HCT116 (cell line): ENCODE measurements at regions not wholly inside any gene's neighbourhood (a gene's known extent, or its start where the extent isn't known, plus 50 kb on each side); places are given as distances from the start of the nearest gene placed in this dataset.

ENCODE experiments used
- CBX3 ChIP-seq: IDR thresholded peaks from 2 replicates; pipeline ENCODE4 v1.6.1; 2012; ENCODE audit warnings: low read depth
- CTCF ChIP-seq, 3 experiments: fragments of 200-600 bp in 1 of 3; sonication (generic) in 1 of 3; IDR thresholded peaks in 2 of 3; conservative IDR thresholded peaks in 1 of 3; 2 replicates each; pipeline ENCODE4 v1.5.1; 2012 to 2017; ENCODE audit warnings: low read depth in 2 of 3, low read length in 2 of 3, antibody characterized with exemption in 1 of 3, borderline replicate concordance in 1 of 3, control low read depth in 1 of 3, mild to moderate bottlenecking in 1 of 3, mixed read lengths in 1 of 3, mixed run types in 1 of 3, moderate library complexity in 1 of 3; ENCODE audit not compliant: insufficient read depth in 1 of 3
- EZH2 ChIP-seq: fragments of 200-600 bp; sonication (generic); IDR thresholded peaks from 2 replicates; pipeline ENCODE4 v1.6.1; 2017; ENCODE audit warnings: antibody characterized with exemption, mixed run types
- EZH2phosphoT487 ChIP-seq: fragments of 200-600 bp; IDR thresholded peaks from 2 replicates; pipeline ENCODE4 v1.6.1; 2018; ENCODE audit warnings: antibody characterized with exemption, borderline replicate concordance
- FOSL1 ChIP-seq: IDR thresholded peaks from 2 replicates; pipeline ENCODE4 v1.6.1; 2012; ENCODE audit warnings: low read depth
- MAX ChIP-seq: IDR thresholded peaks from 2 replicates; pipeline ENCODE4 v1.6.1; 2012
- POLR2A ChIP-seq: IDR thresholded peaks from 2 replicates; pipeline ENCODE4 v1.7.0; 2011; ENCODE audit warnings: borderline replicate concordance; ENCODE audit not compliant: insufficient read depth, insufficient read length; ENCODE audit errors: extremely low read depth
- POLR2AphosphoS5 ChIP-seq: IDR thresholded peaks from 2 replicates; pipeline ENCODE4 v1.6.1; 2011; ENCODE audit warnings: mild to moderate bottlenecking, low read depth, low read length, moderate library complexity
- RAD21 ChIP-seq: IDR thresholded peaks from 2 replicates; pipeline ENCODE4 v1.6.1; 2012; ENCODE audit warnings: low read depth, mild to moderate bottlenecking
- REST ChIP-seq: IDR thresholded peaks from 2 replicates; pipeline ENCODE4 v1.6.1; 2012; ENCODE audit warnings: low read depth
- SP1 ChIP-seq: IDR thresholded peaks from 2 replicates; pipeline ENCODE4 v1.6.1; 2012; ENCODE audit warnings: low read depth
- SRF ChIP-seq: IDR thresholded peaks from 2 replicates; pipeline ENCODE4 v1.6.1; 2012; ENCODE audit warnings: low read depth
- YY1 ChIP-seq: IDR thresholded peaks from 2 replicates; pipeline ENCODE4 v1.6.1; 2011; ENCODE audit warnings: low read length, low read depth, moderate library complexity, mild to moderate bottlenecking; ENCODE audit not compliant: insufficient replicate concordance; ENCODE audit errors: extremely low read depth

GRCh38 chr2:155690785-155691184 lies 641.7 kb downstream of the NR4A2 start:
- TF ChIP-seq SRF (no peak), CTCF (IDR thresholded peaks at IDR 0.05 in 2 of 3, conservative IDR thresholded peaks at IDR 0.05 in 1 of 3; ENCODE audit: borderline replicate concordance in 1 of 3, insufficient read depth in 1 of 3, low read depth in 2 of 3, low read length in 2 of 3) (no peak), EZH2 (no peak), POLR2A (no peak), EZH2phosphoT487 (no peak), CBX3 (no peak), POLR2AphosphoS5 (no peak), MAX (no peak), SP1 (no peak), RAD21 (no peak), REST (no peak), FOSL1 (no peak), YY1 (no peak)
